ENCODE measurements at regions not wholly inside any gene's neighbourhood (a gene's known extent, or its start where the extent isn't known, plus 50 kb on each side); places are given as distances from the start of the nearest gene placed in this dataset.

- Histone ChIP-seq H3K27me3 (ENCODE audit: control insufficient read depth, insufficient read depth, low read length) (no peaks in the 10 kb centered on the region), H3K9me3 (ENCODE audit: control insufficient read depth, insufficient read depth, low read length) (no peaks in the 10 kb centered on the region), H3K4me3 (ENCODE audit: low read length) (no peak overlapping the region), H3K36me3 (ENCODE audit: control insufficient read depth, insufficient read depth, low read length) (no peaks in the 10 kb centered on the region), H3K4me1 (ENCODE audit: control insufficient read depth, insufficient read depth, low read length) (no peaks in the 10 kb centered on the region), H3K27ac (ENCODE audit: low read length) (no peak overlapping the region)
- Mint-ChIP-seq H3K9me3 (peaks cover 0 to 11% of the 10 kb centered on the region in 2 donors), H3K27me3 (ENCODE audit: low read depth in 2 of 2) (no peaks in the 10 kb centered on the region), H3K4me1 (no peaks in the 10 kb centered on the region), H3K36me3 (no peaks in the 10 kb centered on the region), H3K4me3 (no peak overlapping the region), H3K27ac (no peak overlapping the region)
- no peak for TF ChIP-seq CTCF (IDR thresholded peaks at IDR 0.05)
- ATAC-seq (no peak), DNase-seq (no peak)
- intact Hi-C loops (cut with micrococcal nuclease), result no loop called here
Observed at GRCh38 chr2:66899648-66900047, 464.7 kb downstream of the MEIS1 start.

GRCh38 chr2:66901344-66901743, 466.4 kb downstream of the MEIS1 start:
- H3K27me3 ChIP-seq (ENCODE audit: control insufficient read depth, insufficient read depth, low read length), result no peaks in the 10 kb centered on the region
- H3K4me1 ChIP-seq (ENCODE audit: control insufficient read depth, insufficient read depth, low read length), result no peaks in the 10 kb centered on the region
- DNase-seq (no peak), ATAC-seq (no peak)
- no peaks in the 10 kb centered on the region for H3K36me3 Mint-ChIP-seq
- no peak overlapping the region for H3K4me3 ChIP-seq (ENCODE audit: low read length)
- no peaks in the 10 kb centered on the region for H3K27me3 Mint-ChIP-seq (ENCODE audit: low read depth in 2 of 2)
- H3K9me3 Mint-ChIP-seq, result peaks cover 0 to 11% of the 10 kb centered on the region in 2 donors
- no peaks in the 10 kb centered on the region for H3K36me3 ChIP-seq (ENCODE audit: control insufficient read depth, insufficient read depth, low read length)
- H3K4me3 Mint-ChIP-seq, result no peak overlapping the region
- no peaks in the 10 kb centered on the region for H3K9me3 ChIP-seq (ENCODE audit: control insufficient read depth, insufficient read depth, low read length)
- no peak overlapping the region for H3K27ac ChIP-seq (ENCODE audit: low read length)
- no peak for TF ChIP-seq CTCF (IDR thresholded peaks at IDR 0.05)
- 78% methylated on average over 3 of the region's 3 CpGs for whole genome bisulfite sequencing (ENCODE audit: insufficient coverage)
- no peak overlapping the region for H3K27ac Mint-ChIP-seq
- intact Hi-C loops (cut with micrococcal nuclease), result no loop called here
- no peaks in the 10 kb centered on the region for H3K4me1 Mint-ChIP-seq

- no peak for TF ChIP-seq CTCF (IDR thresholded peaks at IDR 0.05)
- H3K9me3 Mint-ChIP-seq, result peaks cover 0 to 7% of the 10 kb centered on the region in 2 donors
- Histone ChIP-seq H3K4me1 (ENCODE audit: control insufficient read depth, insufficient read depth, low read length) (no peaks in the 10 kb centered on the region), H3K36me3 (ENCODE audit: control insufficient read depth, insufficient read depth, low read length) (no peaks in the 10 kb centered on the region), H3K27me3 (ENCODE audit: control insufficient read depth, insufficient read depth, low read length) (no peaks in the 10 kb centered on the region), H3K27ac (ENCODE audit: low read length) (no peak overlapping the region), H3K4me3 (ENCODE audit: low read length) (no peak overlapping the region), H3K9me3 (ENCODE audit: control insufficient read depth, insufficient read depth, low read length) (no peaks in the 10 kb centered on the region)
- H3K36me3 Mint-ChIP-seq, result no peaks in the 10 kb centered on the region
- no peak overlapping the region for H3K27ac Mint-ChIP-seq
- no peak overlapping the region for H3K4me3 Mint-ChIP-seq
- 89% methylated on average over 1 of the region's 1 CpG for WGBS (ENCODE audit: insufficient coverage)
- ATAC-seq (no peak), DNase-seq (no peak)
- intact Hi-C loops (cut with micrococcal nuclease), result no loop called here
- H3K4me1 Mint-ChIP-seq, result no peaks in the 10 kb centered on the region
- H3K27me3 Mint-ChIP-seq (ENCODE audit: low read depth in 2 of 2), result no peaks in the 10 kb centered on the region
Observed at GRCh38 chr2:66903183-66903582, 468.3 kb downstream of the MEIS1 start.

- WGBS (ENCODE audit: insufficient coverage), result 94% methylated on average over 9 of the region's 9 CpGs
- Mint-ChIP-seq H3K36me3 (no peaks in the 10 kb centered on the region), H3K9me3 (peaks cover 0 to 7% of the 10 kb centered on the region in 2 donors), H3K4me3 (no peak overlapping the region), H3K27ac (no peak overlapping the region), H3K27me3 (ENCODE audit: low read depth in 2 of 2) (no peaks in the 10 kb centered on the region), H3K4me1 (no peaks in the 10 kb centered on the region)
- ATAC-seq (no peak), DNase-seq (no peak)
- H3K36me3 ChIP-seq (ENCODE audit: control insufficient read depth, insufficient read depth, low read length), result no peaks in the 10 kb centered on the region
- H3K4me1 ChIP-seq (ENCODE audit: control insufficient read depth, insufficient read depth, low read length), result no peaks in the 10 kb centered on the region
- no peak overlapping the region for H3K27ac ChIP-seq (ENCODE audit: low read length)
- H3K27me3 ChIP-seq (ENCODE audit: control insufficient read depth, insufficient read depth, low read length), result no peaks in the 10 kb centered on the region
- no peak for TF ChIP-seq CTCF (IDR thresholded peaks at IDR 0.05)
- intact Hi-C loops (cut with micrococcal nuclease), result no loop called here
- no peak overlapping the region for H3K4me3 ChIP-seq (ENCODE audit: low read length)
- H3K9me3 ChIP-seq (ENCODE audit: control insufficient read depth, insufficient read depth, low read length), result no peaks in the 10 kb centered on the region
Observed at GRCh38 chr2:66903745-66904465, 469.0 kb downstream of the MEIS1 start.

Measured in natural killer cell (primary cell).